Pancreas (tissue), 10 donors: ENCODE measurements at regions not wholly inside any gene's neighbourhood (a gene's known extent, or its start where the extent isn't known, plus 50 kb on each side); places are given as distances from the start of the nearest gene placed in this dataset.

Experiments
- ATAC-seq, 4 donors: fragments of 200-7000 bp; cut with Tn5 transposase; one replicate each; pipeline versions ENCODE4 v1.8.0 to v1.9.1; 2020; ENCODE audit warnings: mild to moderate bottlenecking in 4 of 4, moderate library complexity in 4 of 4
- DNase-seq, 6 donors: peaks; one replicate each; pipeline ENCODE4 v3.0.0-alpha.2; 2020
- FAIRE-seq: peaks from 2 replicates; lab custom pipeline; 2012; peaks lifted over from hg19 to GRCh38; lab: Jason Lieb, UNC
- H3K27ac ChIP-seq, 4 donors: fragments of 200-600 bp; sonication (generic); 1 replicate in 3 of 4; 2 replicates in 1 of 4; pipeline versions ENCODE4 v1.5.0 to v1.8.0; 2020
- H3K27me3 ChIP-seq, 4 donors: fragments of 200-600 bp; one replicate each; pipeline ENCODE4 v1.8.0; 2021
- H3K36me3 ChIP-seq, 3 donors: fragments of 200-600 bp; sonication (generic) in 1 of 3; one replicate each; pipeline versions ENCODE4 v1.5.0 to v1.8.0; 2020 to 2021
- H3K4me1 ChIP-seq, 3 donors: fragments of 200-600 bp; one replicate each; pipeline ENCODE4 v1.8.0; 2021
- H3K4me3 ChIP-seq, 4 donors: fragments of 200-600 bp; sonication (generic) in 2 of 4; one replicate each; pipeline versions ENCODE4 v1.5.0 to v1.8.0; 2020 to 2021
- H3K9me3 ChIP-seq, 4 donors: fragments of 200-600 bp; one replicate each; pipeline ENCODE4 v1.8.0; 2021
- WGBS, 2 donors: extraction: QIAGEN DNeasy Blood & Tissue Kit; methylation state at CpG; one replicate each; pipeline ENCODE4 v1.1.7; 2013; 5-methylcytosine and 5-hydroxymethylcytosine counted together
- intact Hi-C, 3 donors: fragments of 100-400 bp; cut with DNase I; formaldehyde crosslinking; loops; one replicate each; pipeline versions ENCODE4 v1.11.1 to v1.14.2; 2022
- TF ChIP-seq, protein P1 (sequence below), 4 donors: fragments of 200-600 bp; sonication (generic) in 3 of 4; IDR thresholded peaks; one replicate each; pipeline versions ENCODE4 v1.5.0 to v1.8.0; 2021; ENCODE audit warnings: antibody characterized with exemption in 4 of 4
- donor health status: healthy with polysubstance abuse.
- donor health status: DM: no; HTN: no; CAD: no; lungs with moderate emphysema.
- donor health status: DM: no; HTN: no; CAD: no.
- donor health status: control.
- donor health status: control.
- donor health status: Bipolar disorder and iron deficiency.
- donor health status: DM: yes; HTN: yes; CAD: no.
- donor health status: DM: no; HTN: no; CAD: no.
- donor health status: DM: no; HTN: no; CAD: no.
- donor health status: DM: yes; HTN: yes; CAD: no.

DNA sequence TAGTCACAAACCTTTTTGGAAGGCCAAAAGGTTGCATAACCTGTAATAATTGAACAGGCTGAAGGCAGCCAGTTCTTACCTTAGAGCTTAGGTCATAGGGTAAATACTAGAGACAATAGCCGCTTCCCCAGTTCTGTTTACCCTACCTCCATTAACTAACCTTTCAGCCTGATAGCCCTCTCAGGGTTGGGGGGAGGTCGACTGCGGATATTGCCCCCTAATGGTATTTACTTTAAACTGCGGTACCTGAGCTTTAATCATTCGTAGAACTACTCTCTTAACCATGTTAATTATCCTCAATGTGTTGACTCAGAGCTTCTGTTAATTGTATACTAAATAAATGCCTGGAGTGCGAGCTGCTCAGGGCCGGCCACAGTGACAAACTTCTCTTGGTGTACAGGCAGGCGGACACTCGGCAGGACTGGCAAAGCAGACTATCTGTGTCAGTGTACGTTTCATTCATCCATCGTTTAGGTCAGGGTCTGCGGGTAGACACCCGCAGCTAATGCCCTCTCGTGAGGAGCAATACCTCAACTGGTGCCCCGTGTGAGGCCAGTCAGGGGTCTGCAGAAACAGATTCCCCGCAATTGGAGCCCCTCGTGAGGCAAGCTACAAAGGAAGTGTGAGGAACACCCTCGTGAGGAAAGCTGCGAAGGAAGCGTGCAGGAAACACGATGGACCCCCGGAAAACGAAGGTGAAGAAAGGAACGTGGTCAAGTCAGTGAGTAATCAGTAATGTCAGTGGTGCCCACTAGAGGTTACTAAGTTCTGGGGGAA, 115.3 kb upstream of the SCN7A start:
- 58 to 60% methylated on average over 24 of the region's 24 CpGs for WGBS, 2 donors
- Histone ChIP-seq H3K4me3 (no peak overlapping the region), H3K27ac (no peak overlapping the region), H3K27me3 (no peaks in the 10 kb centered on the region), H3K9me3 (no peaks in the 10 kb centered on the region), H3K4me1 (no peaks in the 10 kb centered on the region), H3K36me3 (no peaks in the 10 kb centered on the region)
- intact Hi-C loops, result no loop called here
- ATAC-seq (no peak), DNase-seq (no peak), FAIRE-seq (no peak)
- TF ChIP-seq, protein P1, sequence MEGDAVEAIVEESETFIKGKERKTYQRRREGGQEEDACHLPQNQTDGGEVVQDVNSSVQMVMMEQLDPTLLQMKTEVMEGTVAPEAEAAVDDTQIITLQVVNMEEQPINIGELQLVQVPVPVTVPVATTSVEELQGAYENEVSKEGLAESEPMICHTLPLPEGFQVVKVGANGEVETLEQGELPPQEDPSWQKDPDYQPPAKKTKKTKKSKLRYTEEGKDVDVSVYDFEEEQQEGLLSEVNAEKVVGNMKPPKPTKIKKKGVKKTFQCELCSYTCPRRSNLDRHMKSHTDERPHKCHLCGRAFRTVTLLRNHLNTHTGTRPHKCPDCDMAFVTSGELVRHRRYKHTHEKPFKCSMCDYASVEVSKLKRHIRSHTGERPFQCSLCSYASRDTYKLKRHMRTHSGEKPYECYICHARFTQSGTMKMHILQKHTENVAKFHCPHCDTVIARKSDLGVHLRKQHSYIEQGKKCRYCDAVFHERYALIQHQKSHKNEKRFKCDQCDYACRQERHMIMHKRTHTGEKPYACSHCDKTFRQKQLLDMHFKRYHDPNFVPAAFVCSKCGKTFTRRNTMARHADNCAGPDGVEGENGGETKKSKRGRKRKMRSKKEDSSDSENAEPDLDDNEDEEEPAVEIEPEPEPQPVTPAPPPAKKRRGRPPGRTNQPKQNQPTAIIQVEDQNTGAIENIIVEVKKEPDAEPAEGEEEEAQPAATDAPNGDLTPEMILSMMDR (IDR thresholded peaks at IDR 0.05), result no peak

DNA sequence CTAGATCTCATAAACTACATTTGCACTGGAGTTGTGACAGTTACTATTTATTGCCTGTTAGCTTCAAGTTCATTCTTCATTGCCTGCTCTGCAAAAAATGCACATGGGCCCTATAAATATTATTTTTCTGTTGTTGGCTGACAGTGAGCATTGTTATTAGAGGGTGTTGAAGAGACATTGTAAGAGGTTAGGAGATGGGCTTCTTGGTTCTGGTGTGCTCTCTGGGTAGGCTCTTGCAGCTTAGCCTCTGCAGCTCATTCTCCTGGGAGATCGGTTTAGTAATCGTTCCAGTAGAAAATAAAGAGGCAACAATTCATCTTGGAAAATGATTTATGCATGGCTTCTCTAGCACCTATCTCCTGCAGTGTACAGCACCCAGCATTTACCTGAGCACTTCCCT, 113.8 kb upstream of the SCN7A start:
- Histone ChIP-seq H3K9me3 (no peaks in the 10 kb centered on the region), H3K27ac (no peak overlapping the region), H3K27me3 (no peaks in the 10 kb centered on the region), H3K4me3 (no peak overlapping the region), H3K4me1 (no peaks in the 10 kb centered on the region), H3K36me3 (no peaks in the 10 kb centered on the region)
- DNase-seq, result no peak
- WGBS, 2 donors, result 80 to 88% methylated on average over 2 of the region's 2 CpGs
- TF ChIP-seq, protein P1 (IDR thresholded peaks at IDR 0.05), result no peak
- no peak for FAIRE-seq
- intact Hi-C loops, result no loop called here
- no peak for ATAC-seq

DNA sequence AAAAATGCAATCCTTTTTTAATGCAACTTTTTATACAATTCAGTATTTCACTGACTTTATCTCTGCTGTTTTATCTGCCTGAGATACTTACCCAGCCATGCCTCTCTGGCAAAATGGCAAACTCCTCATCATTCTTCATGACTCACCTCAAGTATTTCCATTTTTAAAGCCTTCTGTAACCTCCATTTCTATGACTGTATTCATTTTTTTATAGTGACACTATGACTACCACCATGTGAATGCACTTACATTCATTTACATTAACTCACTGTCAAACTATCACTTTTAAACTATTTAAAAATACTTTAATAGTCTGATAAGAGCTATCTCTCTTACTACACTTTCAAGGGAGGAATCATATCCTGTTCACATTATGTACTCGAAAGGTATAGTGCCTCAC, 99.4 kb upstream of the SCN7A start:
- no peaks in the 10 kb centered on the region for H3K36me3 ChIP-seq
- H3K4me1 ChIP-seq, result no peaks in the 10 kb centered on the region
- H3K4me3 ChIP-seq, result no peak overlapping the region
- WGBS, 2 donors, result 79 to 94% methylated on average over 1 of the region's 1 CpG
- H3K27me3 ChIP-seq, result no peaks in the 10 kb centered on the region
- intact Hi-C loops, result no loop called here
- H3K27ac ChIP-seq, result no peak overlapping the region
- no peaks in the 10 kb centered on the region for H3K9me3 ChIP-seq
- no peak for ATAC-seq
- TF ChIP-seq, protein P1 (IDR thresholded peaks at IDR 0.05), result no peak
- no peak for FAIRE-seq
- no peak for DNase-seq

DNA sequence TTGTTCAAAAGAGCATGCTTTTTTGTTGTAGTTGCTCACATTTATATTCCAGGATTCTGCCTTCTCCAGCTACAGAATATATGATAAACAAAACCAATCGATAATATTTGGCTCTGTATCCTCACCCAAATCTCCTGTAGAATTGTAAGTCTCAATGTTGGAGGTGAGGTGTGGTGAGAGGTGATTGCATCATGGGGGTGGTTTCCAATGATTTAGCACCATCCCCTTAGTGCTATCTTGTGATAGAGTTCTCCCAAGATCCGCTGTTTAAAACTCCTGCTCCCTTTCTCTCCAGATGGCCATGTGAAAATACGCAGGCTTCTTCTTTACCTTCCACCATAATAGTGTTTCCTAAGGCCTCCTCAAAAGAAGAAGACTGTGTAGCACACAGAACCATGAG, 98.7 kb upstream of the SCN7A start:
- 77 to 89% methylated on average over 3 of the region's 3 CpGs for WGBS, 2 donors
- TF ChIP-seq, protein P1 (IDR thresholded peaks at IDR 0.05), result no peak
- FAIRE-seq (no peak), DNase-seq (no peak), ATAC-seq (no peak)
- H3K27ac ChIP-seq, result no peak overlapping the region
- H3K9me3 ChIP-seq, result no peaks in the 10 kb centered on the region
- H3K36me3 ChIP-seq, result no peaks in the 10 kb centered on the region
- no peaks in the 10 kb centered on the region for H3K27me3 ChIP-seq
- no peak overlapping the region for H3K4me3 ChIP-seq
- H3K4me1 ChIP-seq, result no peaks in the 10 kb centered on the region
- intact Hi-C loops, result no loop called here

DNA sequence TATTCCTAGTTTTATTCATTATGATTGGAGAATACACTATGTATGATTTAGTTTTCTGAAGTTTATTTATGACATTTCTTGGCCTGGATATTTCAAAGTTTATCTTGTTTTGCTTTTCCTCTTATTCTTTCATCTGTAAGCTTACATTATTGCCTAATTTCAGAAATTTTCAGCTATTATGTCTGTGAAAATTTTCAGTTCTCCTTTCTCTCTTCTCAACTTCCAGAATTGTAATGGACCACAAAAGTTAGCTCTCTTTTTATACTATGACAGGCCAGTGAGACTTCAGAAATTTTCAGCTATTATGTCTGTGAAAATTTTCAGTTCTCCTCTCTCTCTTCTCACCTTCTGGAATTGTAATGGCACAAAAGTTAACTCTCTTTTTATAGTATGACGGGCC, 97.2 kb upstream of the SCN7A start:
- no peak for FAIRE-seq
- H3K4me1 ChIP-seq, result no peaks in the 10 kb centered on the region
- H3K9me3 ChIP-seq, result no peaks in the 10 kb centered on the region
- intact Hi-C loops, result no loop called here
- DNase-seq, result no peak
- ATAC-seq, result no peak
- H3K27ac ChIP-seq, result no peak overlapping the region
- no peaks in the 10 kb centered on the region for H3K27me3 ChIP-seq
- 0% methylated on average over 1 of the region's 1 CpG for WGBS, 2 donors
- TF ChIP-seq, protein P1 (IDR thresholded peaks at IDR 0.05), result no peak
- no peaks in the 10 kb centered on the region for H3K36me3 ChIP-seq
- no peak overlapping the region for H3K4me3 ChIP-seq
